IMR-90 (cell line): ENCODE measurements at regions not wholly inside any gene's neighbourhood (a gene's known extent, or its start where the extent isn't known, plus 50 kb on each side); places are given as distances from the start of the nearest gene placed in this dataset.
"Not testable (repeated sequence)": the region's sequence is repeated elsewhere in the genome, so short reads cannot be mapped to it uniquely, and the experiment has no call there.

Experiments used
- ATAC-seq: fragments of 200-7000 bp; cut with Tn5 transposase; 2 replicates; pipeline ENCODE4 v1.9.1; 2020; ENCODE audit warnings: low read depth, mild to moderate bottlenecking, moderate library complexity
- BruUV-seq: library from RNA; stranded (reverse); fragments of 400-500 nt; replicated peaks from 2 replicates; lab custom pipeline; 2021; lab: Mats Ljungman, UMichigan
- CTCF ChIA-PET: fragments of 300-600 bp; formaldehyde crosslinking; extraction: SDS; loops from one replicate; lab custom pipeline; 2021; ENCODE audit warnings: antibody characterized with exemption; lab: Yijun Ruan, JAX
- POLR2A ChIA-PET: fragments of 300-600 bp; sonication (Branson Sonifier 250); formaldehyde crosslinking; loops from one replicate; lab custom pipeline; 2022; ENCODE audit warnings: antibody characterized with exemption; ENCODE audit not compliant: unreplicated experiment; lab: Charles Lee
- DNase-seq: peaks from one replicate; pipeline ENCODE4 v3.0.0; 2013
- H2AFZ ChIP-seq: replicated peaks from 2 replicates; pipeline ENCODE3; 2013; ENCODE audit warnings: low read length, mild to moderate bottlenecking; ENCODE audit not compliant: poor library complexity
- H2AK5ac ChIP-seq: 2 replicates; pipeline ENCODE4 v1.6.1; 2013; ENCODE audit warnings: low read depth, low read length, inconsistent platforms
- H2AK9ac ChIP-seq: replicated peaks from 2 replicates; pipeline ENCODE3; 2013; ENCODE audit warnings: mild to moderate bottlenecking, low read depth, low read length, moderate library complexity; ENCODE audit not compliant: poor library complexity
- H2BK120ac ChIP-seq: 2 replicates; pipeline ENCODE4 v1.6.1; 2013; ENCODE audit warnings: low read depth, low read length, inconsistent platforms
- H2BK15ac ChIP-seq: 3 replicates; pipeline ENCODE4 v1.6.1; 2013; ENCODE audit warnings: low read depth, low read length, inconsistent platforms
- H2BK20ac ChIP-seq: 2 replicates; pipeline ENCODE4 v1.6.1; 2013; ENCODE audit warnings: low read depth, mild to moderate bottlenecking, inconsistent platforms, low read length, moderate library complexity
- H2BK5ac ChIP-seq: 2 replicates; pipeline ENCODE4 v1.6.1; 2013; ENCODE audit warnings: mild to moderate bottlenecking, low read depth, low read length, inconsistent platforms; ENCODE audit not compliant: poor library complexity, severe bottlenecking
- H3K14ac ChIP-seq: replicated peaks from 2 replicates; pipeline ENCODE4 v1.6.1; 2013; ENCODE audit warnings: low read depth, low read length, inconsistent platforms
- H3K18ac ChIP-seq: 2 replicates; pipeline ENCODE4 v1.6.1; 2013; ENCODE audit warnings: low read depth, low read length, control low read depth
- H3K23ac ChIP-seq: 2 replicates; pipeline ENCODE4 v1.6.1; 2013; ENCODE audit warnings: low read depth, low read length, inconsistent platforms
- H3K27ac ChIP-seq: 2 replicates; pipeline ENCODE4 v1.5.1; 2013; ENCODE audit warnings: mild to moderate bottlenecking, control low read depth, low read length; ENCODE audit not compliant: insufficient read depth
- H3K27me3 ChIP-seq: 2 replicates; pipeline ENCODE4 v1.6.1; 2013; ENCODE audit warnings: low read length; ENCODE audit not compliant: control insufficient read depth, insufficient read depth
- H3K36me3 ChIP-seq: 2 replicates; pipeline ENCODE4 v1.6.1; 2013; ENCODE audit warnings: low read length, mixed read lengths; ENCODE audit not compliant: control insufficient read depth, insufficient read depth
- H3K4ac ChIP-seq: 2 replicates; pipeline ENCODE4 v1.6.1; 2013; ENCODE audit warnings: low read depth, low read length, inconsistent platforms
- H3K4me1 ChIP-seq: 2 replicates; pipeline ENCODE4 v1.6.1; 2013; ENCODE audit warnings: low read length, mixed read lengths; ENCODE audit not compliant: control insufficient read depth, insufficient read depth
- H3K4me2 ChIP-seq: 2 replicates; pipeline ENCODE4 v1.6.1; 2013; ENCODE audit warnings: low read depth, mild to moderate bottlenecking, control low read depth, low read length, moderate library complexity
- H3K4me3 ChIP-seq: 2 replicates; pipeline ENCODE4 v1.5.1; 2013; ENCODE audit warnings: low read depth, mild to moderate bottlenecking, control low read depth, low read length, moderate library complexity; ENCODE audit not compliant: insufficient read depth
- H3K56ac ChIP-seq: 2 replicates; pipeline ENCODE4 v1.6.1; 2013; ENCODE audit warnings: low read length, inconsistent platforms; ENCODE audit not compliant: insufficient read depth; ENCODE audit errors: extremely low read depth
- H3K79me1 ChIP-seq, 2 experiments: 2 replicates each; pipeline ENCODE4 v1.6.1; 2013; ENCODE audit warnings: low read length in 2 of 2, inconsistent platforms in 1 of 2, low read depth in 1 of 2
- H3K9ac ChIP-seq: 2 replicates; pipeline ENCODE4 v1.6.1; 2013; ENCODE audit warnings: low read depth, low read length, control low read depth
- H3K9me1 ChIP-seq: 2 replicates; pipeline ENCODE4 v1.6.1; 2013; ENCODE audit warnings: low read length, inconsistent platforms; ENCODE audit not compliant: insufficient read depth
- H3K9me3 ChIP-seq: 2 replicates; pipeline ENCODE4 v1.6.1; 2013; ENCODE audit warnings: low read length; ENCODE audit not compliant: control insufficient read depth, insufficient read depth
- H4K20me1 ChIP-seq: 2 replicates; pipeline ENCODE4 v1.6.1; 2013; ENCODE audit warnings: low read length, inconsistent platforms; ENCODE audit not compliant: insufficient read depth
- H4K5ac ChIP-seq: 2 replicates; pipeline ENCODE4 v1.6.1; 2013; ENCODE audit warnings: mild to moderate bottlenecking, low read depth, low read length, control low read depth
- H4K8ac ChIP-seq, 2 experiments: 2 replicates each; pipeline ENCODE4 v1.6.1; 2013; ENCODE audit warnings: low read depth in 2 of 2, low read length in 2 of 2, control low read depth in 1 of 2, inconsistent platforms in 1 of 2
- H4K91ac ChIP-seq: 2 replicates; pipeline ENCODE4 v1.6.1; 2013; ENCODE audit warnings: low read depth, low read length, inconsistent platforms; ENCODE audit not compliant: insufficient read depth
- FOS ChIP-seq: fragments of 150-350 bp; IDR thresholded peaks from 2 replicates; pipeline ENCODE4 v1.6.1; 2016; ENCODE audit warnings: low read depth, low read length
- WGBS, 2 experiments: methylation state at CpG; one replicate each; pipeline versions ENCODE4 v1.1.5 to v1.1.7; 2013; ENCODE audit warnings: missing lambda C conversion rate in 2 of 2; ENCODE audit not compliant: insufficient read length in 1 of 2; ENCODE audit errors: extremely low coverage in 2 of 2; 5-methylcytosine and 5-hydroxymethylcytosine counted together
- dilution Hi-C: fragments of 300-500 bp; cut with HindIII; formaldehyde crosslinking; loops from one replicate; pipeline ENCODE4 v1.14.3; 2018; ENCODE audit warnings: low sequenced_read_pairs; ENCODE audit not compliant: unreplicated experiment
- in situ Hi-C: fragments of 300-500 bp; cut with MboI; formaldehyde crosslinking; loops from 3 replicates; pipeline ENCODE4 v1.14.3; 2019; ENCODE audit warnings: low sequenced_read_pairs, inconsistent platforms, mixed read lengths
- intact Hi-C: fragments of 100-400 bp; cut with micrococcal nuclease; formaldehyde crosslinking; loops from 2 replicates; pipeline ENCODE4 v1.10.0; 2022

GRCh38 chr5:99156688-99157087 is 227.9 kb upstream of the CHD1 start:
- BruUV-seq = no TSS peak
- no peak for TF ChIP-seq FOS
- H3K79me1 ChIP-seq = no peaks in the 10 kb centered on the region
- DNase-seq (no peak), ATAC-seq (no peak)
- H4K20me1 ChIP-seq = no peaks in the 10 kb centered on the region
- CTCF ChIA-PET = no interaction called here
- no peak overlapping the region for H3K9ac ChIP-seq
- H3K27me3 ChIP-seq = no peaks in the 10 kb centered on the region
- in situ Hi-C loops = no loop called here
- dilution Hi-C loops = no loop called here
- no peak overlapping the region for H3K4ac ChIP-seq
- no peak overlapping the region for H2AK5ac ChIP-seq
- no peak overlapping the region for H3K23ac ChIP-seq
- H3K36me3 ChIP-seq = no peaks in the 10 kb centered on the region
- no peak overlapping the region for H3K4me2 ChIP-seq
- WGBS, 2 experiments = no CpG with 5 or more reads among the region's 1 CpG
- H3K4me3 ChIP-seq = no peak overlapping the region
- no peaks in the 10 kb centered on the region for H3K9me1 ChIP-seq
- no peaks in the 10 kb centered on the region for H3K9me3 ChIP-seq
- intact Hi-C loops = no loop called here
- H2BK20ac ChIP-seq = no peak overlapping the region
- H2BK120ac ChIP-seq = no peak overlapping the region
- no peak overlapping the region for H4K5ac ChIP-seq
- H4K91ac ChIP-seq = no peak overlapping the region
- H2BK5ac ChIP-seq = no peak overlapping the region
- no peak overlapping the region for H3K14ac ChIP-seq
- no peak overlapping the region for H2AK9ac ChIP-seq
- H3K27ac ChIP-seq = no peak overlapping the region
- H3K18ac ChIP-seq = no peak overlapping the region
- POLR2A ChIA-PET = no interaction called here
- H4K8ac ChIP-seq = no peak overlapping the region
- no peaks in the 10 kb centered on the region for H3K4me1 ChIP-seq
- no peak overlapping the region for H2AFZ ChIP-seq
- no peak overlapping the region for H3K56ac ChIP-seq
- H2BK15ac ChIP-seq = no peak overlapping the region

GRCh38 chr5:99143283-99143795 is 214.5 kb upstream of the CHD1 start:
- H3K27me3 ChIP-seq, in situ Hi-C loops, H2BK20ac ChIP-seq, H3K14ac ChIP-seq, H3K9me3 ChIP-seq, H3K79me1 ChIP-seq, H3K4me2 ChIP-seq, DNase-seq, H2AK5ac ChIP-seq, H3K9me1 ChIP-seq, BruUV-seq, H3K56ac ChIP-seq, H3K4me3 ChIP-seq, dilution Hi-C loops, H2BK15ac ChIP-seq, ATAC-seq, H3K4ac ChIP-seq, intact Hi-C loops, H4K5ac ChIP-seq, H2BK120ac ChIP-seq, H3K27ac ChIP-seq, H3K23ac ChIP-seq, POLR2A ChIA-PET, H2BK5ac ChIP-seq, H3K9ac ChIP-seq, H3K4me1 ChIP-seq, H2AFZ ChIP-seq, H4K91ac ChIP-seq, H4K8ac ChIP-seq, CTCF ChIA-PET, H4K20me1 ChIP-seq, H2AK9ac ChIP-seq, H3K18ac ChIP-seq, H3K36me3 ChIP-seq: not testable (repeated sequence)
- no CpG with 5 or more reads among the region's 1 CpG for WGBS, 2 experiments
